Pulmonary artery endothelial cell (primary cell): ENCODE measurements at regions not wholly inside any gene's neighbourhood (a gene's known extent, or its start where the extent isn't known, plus 50 kb on each side); places are given as distances from the start of the nearest gene placed in this dataset.

Experiments used
- DNase-seq: peaks from one replicate; pipeline ENCODE4 v3.0.0-alpha.2; 2011; ENCODE audit warnings: low read depth, low spot score

- no peak for DNase-seq
Observed at GRCh38 chr11:42036201-42036600, 576.7 kb upstream of the LRRC4C start.

- DNase-seq = no peak
Observed at GRCh38 chr11:42043312-42043711, 583.9 kb upstream of the LRRC4C start.

- DNase-seq = no peak
Observed at GRCh38 chr11:42047637-42048555, 588.4 kb upstream of the LRRC4C start.

- DNase-seq = no peak
Observed at GRCh38 chr11:42049186-42049585, 589.7 kb upstream of the LRRC4C start.

GRCh38 chr11:42049650-42050049 lies 590.2 kb upstream of the LRRC4C start:
- no peak for DNase-seq

- DNase-seq = no peak
Observed at GRCh38 chr11:42054351-42054900, 595.0 kb upstream of the LRRC4C start.

GRCh38 chr11:42055606-42056005 lies 596.2 kb upstream of the LRRC4C start:
- no peak for DNase-seq

- DNase-seq = no peak
Observed at GRCh38 chr11:42058794-42059193, 599.3 kb upstream of the LRRC4C start.

- DNase-seq = no peak
Observed at GRCh38 chr11:42065199-42065598, 605.7 kb upstream of the LRRC4C start.

- no peak for DNase-seq
Observed at GRCh38 chr11:42066113-42066512, 606.7 kb upstream of the LRRC4C start.

- DNase-seq = no peak
Observed at GRCh38 chr11:42074306-42074705, 614.9 kb upstream of the LRRC4C start.

GRCh38 chr11:42075180-42075579 lies 615.7 kb upstream of the LRRC4C start:
- DNase-seq = no peak

- DNase-seq = no peak
Observed at GRCh38 chr11:42077794-42078193, 618.3 kb upstream of the LRRC4C start.

- no peak for DNase-seq
Observed at GRCh38 chr11:42085736-42086135, 626.3 kb upstream of the LRRC4C start.

- DNase-seq = no peak
Observed at GRCh38 chr11:42093541-42093940, 634.1 kb upstream of the LRRC4C start.

GRCh38 chr11:42098075-42098474 lies 638.6 kb upstream of the LRRC4C start:
- DNase-seq = no peak

- DNase-seq = no peak
Observed at GRCh38 chr11:42112866-42113265, 653.4 kb upstream of the LRRC4C start.

- no peak for DNase-seq
Observed at GRCh38 chr11:42114927-42115326, 655.5 kb upstream of the LRRC4C start.

GRCh38 chr11:42138454-42138853 lies 679.0 kb upstream of the LRRC4C start:
- DNase-seq = no peak

- no peak for DNase-seq
Observed at GRCh38 chr11:42145311-42145710, 685.9 kb upstream of the LRRC4C start.

- DNase-seq = no peak
Observed at GRCh38 chr11:42161886-42162285, 702.4 kb upstream of the LRRC4C start.

GRCh38 chr11:42169191-42169590 lies 709.7 kb upstream of the LRRC4C start:
- no peak for DNase-seq

- DNase-seq = no peak
Observed at GRCh38 chr11:42170601-42171000, 711.1 kb upstream of the LRRC4C start.
